Omental fat pad (tissue), 3 donors: ENCODE measurements at regions not wholly inside any gene's neighbourhood (a gene's known extent, or its start where the extent isn't known, plus 50 kb on each side); places are given as distances from the start of the nearest gene placed in this dataset.

Source experiments
- ATAC-seq: fragments of 150-250 bp; one replicate; pipeline ENCODE4 v1.9.1; 2016; ENCODE audit warnings: mild to moderate bottlenecking, moderate library complexity; ENCODE audit not compliant: low FRiP score
- DNase-seq: peaks from one replicate; pipeline ENCODE4 v3.0.0-alpha.2; 2019; ENCODE audit warnings: low spot score
- TF ChIP-seq, protein P1 (sequence below), 3 donors: fragments of 450-650 bp; IDR thresholded peaks; one replicate each; pipeline ENCODE4 v1.5.1; 2016 to 2017; ENCODE audit warnings: antibody characterized with exemption in 3 of 3, mild to moderate bottlenecking in 3 of 3, moderate library complexity in 2 of 3

DNA sequence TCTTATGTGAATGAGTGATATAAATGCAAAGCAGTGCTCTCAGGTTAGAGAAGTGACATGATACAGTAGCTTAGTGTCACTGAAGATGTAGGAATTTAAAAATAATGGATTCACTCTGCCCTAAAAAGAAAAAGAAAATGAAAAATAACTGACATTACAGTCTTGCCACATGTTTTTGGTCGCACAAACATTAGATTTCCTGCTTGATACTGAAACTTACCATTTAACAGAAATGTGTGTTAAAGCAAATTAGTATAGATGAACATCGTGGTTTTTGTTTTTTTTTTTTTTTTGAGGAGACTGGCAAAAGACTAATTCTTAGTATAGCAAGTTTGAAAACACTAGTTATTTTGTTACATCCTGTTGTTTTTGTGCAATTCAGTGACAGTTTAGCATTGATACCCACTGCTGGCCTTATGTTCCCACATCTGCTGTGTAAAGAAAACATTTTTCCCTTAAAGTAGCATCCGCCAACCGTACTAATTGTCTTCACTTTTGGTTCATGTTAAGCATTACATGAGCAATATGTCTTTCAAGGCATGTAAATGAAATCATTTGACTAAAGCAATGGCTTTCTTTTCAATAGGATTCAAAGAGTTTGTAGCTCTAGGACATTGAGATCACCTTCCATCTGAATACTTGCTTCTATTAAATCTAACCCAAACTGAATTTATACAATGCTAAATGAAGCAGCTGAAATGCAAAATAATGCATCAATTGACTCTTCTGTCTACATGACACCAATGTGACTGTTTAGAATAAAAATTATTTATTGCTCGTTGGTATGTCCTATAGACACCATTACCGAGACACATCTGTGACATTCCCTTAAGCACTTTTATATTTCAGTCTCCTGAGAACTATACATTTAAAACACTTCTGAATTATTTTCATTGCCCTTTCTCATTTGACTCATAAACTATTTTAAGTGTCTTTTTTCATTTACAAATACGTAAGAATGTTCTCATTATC is 859.1 kb downstream of the MAT2B start:
- DNase-seq (no peak), ATAC-seq (no peak)
- TF ChIP-seq, protein P1, sequence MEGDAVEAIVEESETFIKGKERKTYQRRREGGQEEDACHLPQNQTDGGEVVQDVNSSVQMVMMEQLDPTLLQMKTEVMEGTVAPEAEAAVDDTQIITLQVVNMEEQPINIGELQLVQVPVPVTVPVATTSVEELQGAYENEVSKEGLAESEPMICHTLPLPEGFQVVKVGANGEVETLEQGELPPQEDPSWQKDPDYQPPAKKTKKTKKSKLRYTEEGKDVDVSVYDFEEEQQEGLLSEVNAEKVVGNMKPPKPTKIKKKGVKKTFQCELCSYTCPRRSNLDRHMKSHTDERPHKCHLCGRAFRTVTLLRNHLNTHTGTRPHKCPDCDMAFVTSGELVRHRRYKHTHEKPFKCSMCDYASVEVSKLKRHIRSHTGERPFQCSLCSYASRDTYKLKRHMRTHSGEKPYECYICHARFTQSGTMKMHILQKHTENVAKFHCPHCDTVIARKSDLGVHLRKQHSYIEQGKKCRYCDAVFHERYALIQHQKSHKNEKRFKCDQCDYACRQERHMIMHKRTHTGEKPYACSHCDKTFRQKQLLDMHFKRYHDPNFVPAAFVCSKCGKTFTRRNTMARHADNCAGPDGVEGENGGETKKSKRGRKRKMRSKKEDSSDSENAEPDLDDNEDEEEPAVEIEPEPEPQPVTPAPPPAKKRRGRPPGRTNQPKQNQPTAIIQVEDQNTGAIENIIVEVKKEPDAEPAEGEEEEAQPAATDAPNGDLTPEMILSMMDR (IDR thresholded peaks at IDR 0.05), result no peak

DNA sequence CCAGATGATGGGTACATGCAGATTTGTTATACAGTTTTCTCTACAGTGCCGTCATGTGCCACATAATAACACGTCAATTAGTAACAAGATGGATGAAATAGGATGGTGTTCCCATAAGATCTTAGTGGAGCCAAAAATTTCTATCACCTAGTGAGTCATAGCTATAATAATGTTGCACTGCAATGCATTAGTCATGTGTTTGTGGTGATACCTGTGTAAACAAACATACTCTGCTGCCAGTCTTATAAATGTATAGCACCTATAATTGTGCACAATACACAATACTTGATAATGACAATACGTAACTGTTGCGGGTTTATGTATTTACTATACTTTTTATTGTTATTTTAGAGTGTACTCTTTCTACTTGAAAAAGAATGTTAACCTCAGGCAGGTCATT is 865.4 kb downstream of the MAT2B start:
- no peak for ATAC-seq
- DNase-seq, result no peak
- TF ChIP-seq, protein P1 (IDR thresholded peaks at IDR 0.05), result no peak

DNA sequence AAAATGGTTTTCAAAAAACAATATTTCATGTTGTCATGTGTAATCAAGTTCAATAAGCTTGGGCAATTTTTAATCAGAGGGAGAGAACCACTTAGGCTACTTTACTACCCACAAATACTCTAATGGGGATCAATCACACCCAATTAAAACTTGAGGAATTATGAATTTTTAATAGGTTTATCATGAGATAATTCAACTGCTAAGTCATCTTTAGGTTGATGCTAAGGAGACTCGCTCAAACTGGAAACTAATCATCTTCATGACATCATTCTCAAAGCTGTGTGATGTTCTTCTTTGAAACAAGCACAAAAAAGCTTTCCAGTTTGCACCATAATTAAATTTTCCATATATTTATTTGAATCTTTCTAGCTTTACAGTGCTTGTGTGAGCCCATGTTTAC is 867.5 kb downstream of the MAT2B start:
- no peak for ATAC-seq
- TF ChIP-seq, protein P1 (IDR thresholded peaks at IDR 0.05), result no peak
- no peak for DNase-seq

DNA sequence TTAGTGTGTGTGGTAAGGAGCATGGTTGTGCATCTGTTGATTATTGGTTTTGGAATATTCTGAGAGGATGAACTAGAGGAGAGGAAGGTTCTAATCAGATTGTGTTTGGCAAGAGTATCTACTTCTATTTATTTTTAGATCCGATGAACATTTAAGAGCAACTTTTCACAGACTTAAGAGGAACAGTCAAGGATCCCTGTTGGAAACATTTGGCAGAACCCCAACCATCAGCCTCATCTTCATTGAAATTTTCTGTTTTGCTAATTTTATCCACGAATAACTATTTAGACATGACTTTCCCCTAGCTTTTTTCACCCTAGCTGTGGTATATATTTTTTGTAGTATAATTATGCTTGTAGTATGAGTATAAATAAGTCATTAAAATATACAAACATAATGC is 868.5 kb downstream of the MAT2B start:
- TF ChIP-seq, protein P1 (IDR thresholded peaks at IDR 0.05), result no peak
- DNase-seq, result no peak
- ATAC-seq, result no peak

DNA sequence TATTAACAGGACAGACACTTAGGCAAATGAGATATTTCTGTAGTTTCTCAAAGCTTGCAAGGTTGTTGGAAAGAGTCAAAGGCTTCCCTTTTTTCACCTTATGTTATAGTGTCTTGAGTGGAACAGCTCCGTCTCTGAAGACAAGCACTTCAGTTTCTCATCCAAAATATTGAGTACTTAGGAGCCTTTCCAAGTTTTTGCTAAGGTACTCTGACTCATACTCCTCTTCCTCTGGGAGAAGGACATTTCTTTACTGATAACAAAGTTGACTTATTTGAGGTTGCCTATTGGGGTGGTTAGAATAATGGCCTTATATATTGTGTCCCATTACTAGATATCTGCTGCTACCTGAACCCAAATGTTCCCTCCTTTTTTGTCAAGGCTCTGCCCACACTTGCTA is 869.6 kb downstream of the MAT2B start:
- TF ChIP-seq, protein P1 (IDR thresholded peaks at IDR 0.05), result no peak
- DNase-seq (no peak), ATAC-seq (no peak)

DNA sequence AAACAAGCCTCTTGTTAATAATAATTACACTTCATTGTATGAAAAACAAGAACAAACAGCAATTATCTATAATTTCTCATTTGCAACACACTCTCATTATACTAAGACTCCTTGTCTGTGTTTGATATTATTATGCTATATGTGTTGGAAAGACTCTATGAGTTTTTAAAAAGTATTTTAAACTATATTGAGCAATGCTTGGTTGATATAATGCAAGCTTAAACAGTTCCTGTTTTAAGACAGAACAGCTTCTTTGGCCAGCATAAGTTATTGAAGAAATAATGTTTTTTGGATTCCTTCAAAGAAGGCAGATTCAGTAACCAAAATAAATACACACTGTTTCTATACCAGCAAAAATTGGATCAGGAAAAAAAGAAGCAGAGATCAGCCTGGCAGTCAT is 871.4 kb downstream of the MAT2B start:
- ATAC-seq, result no peak
- no peak for DNase-seq
- TF ChIP-seq, protein P1 (IDR thresholded peaks at IDR 0.05), result no peak

DNA sequence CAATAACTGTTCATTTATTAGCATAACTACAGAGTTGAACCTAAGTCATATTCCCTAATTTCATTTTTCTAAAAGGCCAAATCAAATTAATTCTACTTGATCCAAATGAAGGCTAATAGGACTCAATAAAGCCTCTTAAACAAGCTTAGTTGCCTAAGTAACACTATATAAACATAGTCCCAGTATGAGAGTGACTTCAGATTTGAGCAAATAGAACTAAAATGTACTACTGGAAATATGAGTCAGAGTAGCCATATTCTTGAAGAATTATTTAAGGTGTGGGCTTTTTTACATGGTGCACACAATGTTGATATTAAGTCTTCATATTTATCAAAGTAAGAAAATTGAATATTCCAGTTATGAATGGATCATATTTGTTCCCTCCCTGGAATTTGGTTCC is 872.3 kb downstream of the MAT2B start:
- DNase-seq (no peak), ATAC-seq (no peak)
- TF ChIP-seq, protein P1 (IDR thresholded peaks at IDR 0.05), result no peak
